GM10248 (cell line): ENCODE measurements at regions not wholly inside any gene's neighbourhood (a gene's known extent, or its start where the extent isn't known, plus 50 kb on each side); places are given as distances from the start of the nearest gene placed in this dataset.

Experiments
- CTCF ChIA-PET: fragments of 300-600 bp; sonication (Branson Sonifier 250); formaldehyde crosslinking; extraction: SDS; loops from one replicate; lab custom pipeline; 2021; ENCODE audit warnings: antibody characterized with exemption; lab: Yijun Ruan, JAX
- POLR2A ChIA-PET: fragments of 350-650 bp; sonication (Branson Sonifier 250); formaldehyde crosslinking; extraction: SDS; loops from one replicate; lab custom pipeline; 2020; ENCODE audit warnings: antibody characterized with exemption; lab: Yijun Ruan, JAX
- DNase-seq: peaks from one replicate; pipeline ENCODE4 v3.0.0; 2012; ENCODE audit errors: extremely low spot score
- TF ChIP-seq, protein P1 (sequence below): IDR thresholded peaks from 2 replicates; pipeline ENCODE4 v1.5.1; 2012; ENCODE audit warnings: mild to moderate bottlenecking, low read depth; ENCODE audit errors: extremely low read depth, missing control alignments, control extremely low read depth

DNA sequence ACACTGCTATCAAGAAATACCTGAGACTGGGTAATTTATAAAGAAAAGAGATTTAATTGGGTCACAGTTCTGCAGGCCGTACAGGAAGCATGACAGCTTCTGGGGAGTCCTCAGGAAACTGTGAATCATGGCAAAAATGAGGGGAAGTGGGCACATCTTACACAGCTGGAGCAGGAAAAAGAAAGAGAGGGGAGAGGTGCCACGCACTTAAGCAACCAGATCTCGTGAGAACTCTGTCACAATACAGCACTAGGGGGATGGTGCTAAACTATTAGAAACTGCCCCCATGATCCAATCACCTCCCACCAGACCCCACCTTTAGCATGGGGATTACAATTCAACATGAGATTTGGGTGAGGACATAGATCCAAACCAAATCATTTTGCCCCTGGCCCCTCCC lies 105.5 kb upstream of the CPLX2 start:
- DNase-seq = no peak
- ChIA-PET POLR2A (no interaction called here), CTCF (no interaction called here)
- TF ChIP-seq, protein P1, sequence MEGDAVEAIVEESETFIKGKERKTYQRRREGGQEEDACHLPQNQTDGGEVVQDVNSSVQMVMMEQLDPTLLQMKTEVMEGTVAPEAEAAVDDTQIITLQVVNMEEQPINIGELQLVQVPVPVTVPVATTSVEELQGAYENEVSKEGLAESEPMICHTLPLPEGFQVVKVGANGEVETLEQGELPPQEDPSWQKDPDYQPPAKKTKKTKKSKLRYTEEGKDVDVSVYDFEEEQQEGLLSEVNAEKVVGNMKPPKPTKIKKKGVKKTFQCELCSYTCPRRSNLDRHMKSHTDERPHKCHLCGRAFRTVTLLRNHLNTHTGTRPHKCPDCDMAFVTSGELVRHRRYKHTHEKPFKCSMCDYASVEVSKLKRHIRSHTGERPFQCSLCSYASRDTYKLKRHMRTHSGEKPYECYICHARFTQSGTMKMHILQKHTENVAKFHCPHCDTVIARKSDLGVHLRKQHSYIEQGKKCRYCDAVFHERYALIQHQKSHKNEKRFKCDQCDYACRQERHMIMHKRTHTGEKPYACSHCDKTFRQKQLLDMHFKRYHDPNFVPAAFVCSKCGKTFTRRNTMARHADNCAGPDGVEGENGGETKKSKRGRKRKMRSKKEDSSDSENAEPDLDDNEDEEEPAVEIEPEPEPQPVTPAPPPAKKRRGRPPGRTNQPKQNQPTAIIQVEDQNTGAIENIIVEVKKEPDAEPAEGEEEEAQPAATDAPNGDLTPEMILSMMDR = no peak

DNA sequence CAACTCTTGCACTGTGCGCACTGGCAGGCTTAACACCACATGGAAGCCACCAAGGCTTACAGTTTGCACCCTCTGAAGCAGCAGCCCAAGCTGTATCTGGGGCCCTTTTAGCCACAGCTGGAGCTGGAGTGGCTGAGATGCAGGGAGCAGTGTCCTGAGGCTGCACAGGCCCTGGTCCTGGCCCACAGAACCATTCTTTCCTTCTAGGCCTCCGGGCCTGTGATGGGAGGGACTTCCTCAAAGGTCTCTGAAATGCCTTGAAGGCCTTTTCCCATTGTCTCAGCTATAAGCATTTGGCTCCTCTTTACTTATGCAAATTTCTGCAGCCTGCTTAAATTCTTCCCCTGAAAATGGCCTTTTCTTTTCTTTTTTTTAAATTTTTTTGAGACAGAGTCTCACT lies 104.4 kb upstream of the CPLX2 start:
- CTCF ChIA-PET = interaction anchor here (0.9 kb wide), 1 partner anchor 22 kb away, joined by 3 read pairs; no protein-coding TSS in a partner anchor
- no peak for DNase-seq
- TF ChIP-seq, protein P1 = no peak
- POLR2A ChIA-PET = no interaction called here

DNA sequence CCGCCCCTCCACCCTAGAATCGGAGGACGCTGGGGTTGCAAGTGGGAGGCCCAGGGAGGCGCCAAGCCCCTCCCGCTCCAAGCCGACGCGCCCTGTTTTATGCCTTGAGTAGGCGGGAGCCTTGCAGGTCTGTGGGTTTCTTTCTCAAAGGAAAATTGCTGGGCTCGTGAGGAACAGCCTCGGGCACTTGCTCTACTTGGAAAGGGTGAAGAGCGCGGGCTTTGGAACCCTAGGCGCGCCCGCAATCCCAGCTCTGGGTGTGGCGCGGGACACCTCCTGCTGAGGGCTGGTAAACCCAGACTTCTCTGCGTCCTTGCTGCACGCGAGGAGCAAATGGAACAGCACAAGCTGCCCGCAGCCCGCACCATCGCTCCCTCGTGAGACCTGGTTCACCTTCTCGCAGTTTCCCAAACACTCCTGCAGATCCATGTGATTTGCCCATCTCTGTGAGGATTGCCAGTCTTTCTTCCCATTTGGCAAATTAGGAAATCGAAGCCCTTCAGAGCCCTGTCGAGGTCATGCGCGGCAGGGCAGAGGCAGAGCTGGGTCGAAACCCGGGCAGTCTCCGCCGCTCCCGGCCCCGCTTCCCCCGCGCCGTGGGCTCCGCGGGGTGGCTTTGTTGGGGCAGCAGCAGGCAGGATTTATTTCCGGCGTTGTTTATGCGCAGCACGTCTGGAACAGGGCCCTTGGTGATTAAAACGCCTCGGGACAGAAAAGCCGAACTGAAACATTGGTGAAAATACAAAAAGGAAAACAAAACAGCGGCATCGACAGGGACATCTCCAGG lies 98.4 kb upstream of the CPLX2 start:
- TF ChIP-seq, protein P1 = no peak
- no peak for DNase-seq
- CTCF ChIA-PET = interaction anchor here (1.3 to 1.9 kb wide), 2 partner anchors 11 kb away, joined by 4 to 5 read pairs; no protein-coding TSS in a partner anchor
- POLR2A ChIA-PET = no interaction called here

GRCh38 chr5:175773534-175774070 lies 97.8 kb upstream of the CPLX2 start:
- TF ChIP-seq, protein P1 = no peak
- ChIA-PET CTCF (interaction anchor here (1.3 kb wide), 1 partner anchor 10 kb away, joined by 4 read pairs; no protein-coding TSS in a partner anchor), POLR2A (no interaction called here)
- no peak for DNase-seq

GRCh38 chr5:175775416-175775815 lies 96.0 kb upstream of the CPLX2 start:
- ChIA-PET CTCF (no interaction called here), POLR2A (no interaction called here)
- TF ChIP-seq, protein P1 = no peak
- no peak for DNase-seq

- DNase-seq = no peak
- TF ChIP-seq, protein P1 = no peak
- CTCF ChIA-PET = interaction anchor here (1.3 kb wide), 1 partner anchor 9 kb away, joined by 3 read pairs; no protein-coding TSS in a partner anchor
- POLR2A ChIA-PET = no interaction called here
Observed at GRCh38 chr5:175778951-175779503, 92.4 kb upstream of the CPLX2 start.
